ENCODE measurements at regions not wholly inside any gene's neighbourhood (a gene's known extent, or its start where the extent isn't known, plus 50 kb on each side); places are given as distances from the start of the nearest gene placed in this dataset.
"Not testable (repeated sequence)": the region's sequence is repeated elsewhere in the genome, so short reads cannot be mapped to it uniquely, and the experiment has no call there.

- no peak for DNase-seq (ENCODE audit: extremely low read depth, low read depth)
Measured at GRCh38 chr13:89383891-89384290, 1712.7 kb downstream of the SLITRK5 start.

GRCh38 chr13:89393758-89394304 is 1722.7 kb downstream of the SLITRK5 start:
- DNase-seq (ENCODE audit: extremely low read depth, low read depth): no peak

- DNase-seq (ENCODE audit: extremely low read depth, low read depth): peak; percentile 55
Measured at GRCh38 chr13:89401264-89401675, 1730.1 kb downstream of the SLITRK5 start.

- DNase-seq (ENCODE audit: extremely low read depth, low read depth): no peak
Measured at GRCh38 chr13:89402211-89402610, 1731.0 kb downstream of the SLITRK5 start.

GRCh38 chr13:89406096-89406495 is 1734.9 kb downstream of the SLITRK5 start:
- DNase-seq (ENCODE audit: extremely low read depth, low read depth): not testable (repeated sequence)

GRCh38 chr13:89407357-89407756 is 1736.2 kb downstream of the SLITRK5 start:
- no peak for DNase-seq (ENCODE audit: extremely low read depth, low read depth)

GRCh38 chr13:89432997-89433396 is 1761.8 kb downstream of the SLITRK5 start:
- no peak for DNase-seq (ENCODE audit: extremely low read depth, low read depth)

- DNase-seq (ENCODE audit: extremely low read depth, low read depth): not testable (repeated sequence)
Measured at GRCh38 chr13:89434624-89435023, 1763.5 kb downstream of the SLITRK5 start.

- no peak for DNase-seq (ENCODE audit: extremely low read depth, low read depth)
Measured at GRCh38 chr13:89454681-89455080, 1783.5 kb downstream of the SLITRK5 start.

GRCh38 chr13:89455225-89455624 is 1784.1 kb downstream of the SLITRK5 start:
- no peak for DNase-seq (ENCODE audit: extremely low read depth, low read depth)

GRCh38 chr13:89455741-89456140 is 1784.6 kb downstream of the SLITRK5 start:
- no peak for DNase-seq (ENCODE audit: extremely low read depth, low read depth)

- no peak for DNase-seq (ENCODE audit: extremely low read depth, low read depth)
Measured at GRCh38 chr13:89457977-89458376, 1786.8 kb downstream of the SLITRK5 start.

GRCh38 chr13:89458456-89458855 is 1787.3 kb downstream of the SLITRK5 start:
- no peak for DNase-seq (ENCODE audit: extremely low read depth, low read depth)

GRCh38 chr13:89460895-89461294 is 1789.7 kb downstream of the SLITRK5 start:
- DNase-seq (ENCODE audit: extremely low read depth, low read depth): not testable (repeated sequence)

- DNase-seq (ENCODE audit: extremely low read depth, low read depth): no peak
Measured at GRCh38 chr13:89465366-89465765, 1794.2 kb downstream of the SLITRK5 start.

GRCh38 chr13:89468081-89468480 is 1796.9 kb downstream of the SLITRK5 start:
- no peak for DNase-seq (ENCODE audit: extremely low read depth, low read depth)

GRCh38 chr13:89470901-89471300 is 1799.7 kb downstream of the SLITRK5 start:
- DNase-seq (ENCODE audit: extremely low read depth, low read depth): no peak

- no peak for DNase-seq (ENCODE audit: extremely low read depth, low read depth)
Measured at GRCh38 chr13:89474432-89474831, 1803.3 kb downstream of the SLITRK5 start.

GRCh38 chr13:89486065-89486464 is 1814.9 kb downstream of the SLITRK5 start:
- no peak for DNase-seq (ENCODE audit: extremely low read depth, low read depth)

- no peak for DNase-seq (ENCODE audit: extremely low read depth, low read depth)
Measured at GRCh38 chr13:89486709-89487108, 1815.5 kb downstream of the SLITRK5 start.

GRCh38 chr13:89490661-89491060 is 1819.5 kb downstream of the SLITRK5 start:
- no peak for DNase-seq (ENCODE audit: extremely low read depth, low read depth)

GRCh38 chr13:89496478-89496877 is 1825.3 kb downstream of the SLITRK5 start:
- DNase-seq (ENCODE audit: extremely low read depth, low read depth): no peak

- no peak for DNase-seq (ENCODE audit: extremely low read depth, low read depth)
Measured at GRCh38 chr13:89497658-89498057, 1826.5 kb downstream of the SLITRK5 start.
